Suprapubic skin (tissue), 4 donors: ENCODE measurements at regions not wholly inside any gene's neighbourhood (a gene's known extent, or its start where the extent isn't known, plus 50 kb on each side); places are given as distances from the start of the nearest gene placed in this dataset.

Source experiments
- DNase-seq, 2 donors: peaks; one replicate each; pipeline ENCODE4 v3.0.0-alpha.2; 2019; ENCODE audit warnings: low spot score in 2 of 2
- H3K27ac ChIP-seq: fragments of 200-600 bp; sonication (generic); one replicate; pipeline ENCODE4 v1.5.1; 2019
- H3K27me3 ChIP-seq: fragments of 200-600 bp; sonication (generic); one replicate; pipeline ENCODE4 v1.5.1; 2019
- H3K36me3 ChIP-seq: fragments of 200-600 bp; sonication (generic); one replicate; pipeline ENCODE4 v1.5.1; 2019
- H3K4me1 ChIP-seq: fragments of 200-600 bp; sonication (generic); one replicate; pipeline ENCODE4 v1.5.1; 2019
- H3K4me3 ChIP-seq: fragments of 200-600 bp; sonication (generic); one replicate; pipeline ENCODE4 v1.5.1; 2019; ENCODE audit warnings: mild to moderate bottlenecking
- H3K9me3 ChIP-seq: fragments of 200-600 bp; sonication (generic); one replicate; pipeline ENCODE4 v1.5.1; 2019
- CTCF ChIP-seq, 2 donors: fragments of 200-600 bp in 1 of 2; fragments of 450-650 bp in 1 of 2; sonication (generic) in 1 of 2; IDR thresholded peaks; one replicate each; pipeline ENCODE4 v1.5.1; 2016 to 2019; ENCODE audit warnings: antibody characterized with exemption in 2 of 2, mild to moderate bottlenecking in 1 of 2, moderate library complexity in 1 of 2
- EP300 ChIP-seq: sonication (generic); formaldehyde crosslinking; IDR thresholded peaks from one replicate; pipeline ENCODE4 v1.6.1; 2017; ENCODE audit warnings: antibody characterized with exemption
- POLR2A ChIP-seq, 2 donors: fragments of 450-650 bp; IDR thresholded peaks; one replicate each; pipeline ENCODE4 v1.6.1; 2017; ENCODE audit warnings: antibody characterized with exemption in 2 of 2, mild to moderate bottlenecking in 2 of 2, moderate library complexity in 2 of 2
- POLR2AphosphoS5 ChIP-seq, 3 donors: sonication (generic); formaldehyde crosslinking; IDR thresholded peaks; one replicate each; pipeline ENCODE4 v1.6.1; 2017; ENCODE audit warnings: antibody characterized with exemption in 3 of 3
- WGBS: methylation state at CpG from one replicate; pipeline ENCODE4 v1.1.5; 2018; 5-methylcytosine and 5-hydroxymethylcytosine counted together

- H3K36me3 ChIP-seq: no peaks in the 10 kb centered on the region
- no peak overlapping the region for H3K4me3 ChIP-seq
- no peak for DNase-seq
- H3K27me3 ChIP-seq: no peaks in the 10 kb centered on the region
- WGBS: 63% methylated on average over 3 of the region's 3 CpGs
- TF ChIP-seq CTCF (IDR thresholded peaks at IDR 0.05) (no peak), EP300 (no peak), POLR2A (IDR thresholded peaks at IDR 0.05) (no peak), POLR2AphosphoS5 (IDR thresholded peaks at IDR 0.05) (no peak)
- H3K9me3 ChIP-seq: no peaks in the 10 kb centered on the region
- H3K4me1 ChIP-seq: peaks cover 11% of the 10 kb centered on the region
- no peak overlapping the region for H3K27ac ChIP-seq
These were observed 123.3 kb upstream of the ZNF438 start for GRCh38 chr10:31154996-31155395.

- DNase-seq: no peak
- Histone ChIP-seq H3K27me3 (no peaks in the 10 kb centered on the region), H3K27ac (no peak overlapping the region), H3K9me3 (no peaks in the 10 kb centered on the region), H3K4me1 (peaks cover 11% of the 10 kb centered on the region), H3K4me3 (peak overlapping the region; percentile 1), H3K36me3 (no peaks in the 10 kb centered on the region)
- TF ChIP-seq POLR2AphosphoS5 (IDR thresholded peaks at IDR 0.05) (no peak), POLR2A (IDR thresholded peaks at IDR 0.05) (no peak), CTCF (IDR thresholded peaks at IDR 0.05) (no peak), EP300 (no peak)
- 26% methylated on average over 17 of the region's 19 CpGs for WGBS
These were observed 125.7 kb upstream of the ZNF438 start for GRCh38 chr10:31157123-31158010.

- Histone ChIP-seq H3K36me3 (no peaks in the 10 kb centered on the region), H3K4me3 (peak overlapping the region; percentile 1), H3K27me3 (no peaks in the 10 kb centered on the region), H3K4me1 (peaks cover 11% of the 10 kb centered on the region), H3K9me3 (no peaks in the 10 kb centered on the region), H3K27ac (no peak overlapping the region)
- WGBS: 76% methylated on average over 9 of the region's 9 CpGs
- no peak for DNase-seq
- TF ChIP-seq CTCF (IDR thresholded peaks at IDR 0.05) (no peak), EP300 (no peak), POLR2A (IDR thresholded peaks at IDR 0.05) (no peak), POLR2AphosphoS5 (IDR thresholded peaks at IDR 0.05) (no peak)
These were observed 126.5 kb upstream of the ZNF438 start for GRCh38 chr10:31158011-31158658.

DNA sequence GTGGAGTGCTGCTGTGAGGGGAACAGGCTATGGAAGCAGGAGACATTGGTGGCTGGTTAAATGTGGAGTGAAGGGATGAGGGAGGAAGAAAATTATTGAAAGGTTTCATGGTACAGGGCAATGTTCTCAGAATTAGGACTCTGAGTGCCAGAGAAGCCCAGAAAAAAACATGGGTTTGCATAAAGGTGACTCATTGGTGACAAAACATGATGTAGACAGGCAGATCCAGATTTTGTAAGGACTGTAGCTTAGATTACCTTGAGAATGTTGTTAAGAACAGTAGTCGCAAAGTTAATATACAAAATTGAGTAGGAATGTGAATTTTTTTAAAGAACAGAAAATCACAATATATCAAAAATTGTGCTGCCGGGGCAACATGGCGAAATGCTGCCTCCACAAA is 134.9 kb upstream of the ZNF438 start:
- Histone ChIP-seq H3K4me3 (no peak overlapping the region), H3K27me3 (no peaks in the 10 kb centered on the region), H3K9me3 (no peaks in the 10 kb centered on the region), H3K36me3 (no peaks in the 10 kb centered on the region), H3K4me1 (no peaks in the 10 kb centered on the region), H3K27ac (no peak overlapping the region)
- 94% methylated on average over 3 of the region's 3 CpGs for WGBS
- DNase-seq: no peak
- TF ChIP-seq POLR2A (IDR thresholded peaks at IDR 0.05) (no peak), EP300 (no peak), POLR2AphosphoS5 (IDR thresholded peaks at IDR 0.05) (no peak), CTCF (IDR thresholded peaks at IDR 0.05) (no peak)

GRCh38 chr10:31170636-31171035 is 139.0 kb upstream of the ZNF438 start:
- Histone ChIP-seq H3K4me1 (no peaks in the 10 kb centered on the region), H3K9me3 (no peaks in the 10 kb centered on the region), H3K27me3 (no peaks in the 10 kb centered on the region), H3K36me3 (no peaks in the 10 kb centered on the region), H3K27ac (no peak overlapping the region), H3K4me3 (no peak overlapping the region)
- 82% methylated on average over 4 of the region's 4 CpGs for WGBS
- no peak for TF ChIP-seq POLR2A (IDR thresholded peaks at IDR 0.05)
- TF ChIP-seq CTCF (IDR thresholded peaks at IDR 0.05): no peak
- TF ChIP-seq EP300: no peak
- no peak for TF ChIP-seq POLR2AphosphoS5 (IDR thresholded peaks at IDR 0.05)
- no peak for DNase-seq
